Heart right ventricle (tissue), 16 donors: ENCODE measurements at regions not wholly inside any gene's neighbourhood (a gene's known extent, or its start where the extent isn't known, plus 50 kb on each side); places are given as distances from the start of the nearest gene placed in this dataset.

Experiments used
- ATAC-seq, 8 donors: fragments of 200-7000 bp; cut with Tn5 transposase; one replicate each; pipeline ENCODE4 v1.9.1; 2020; ENCODE audit warnings: mild to moderate bottlenecking in 8 of 8, moderate library complexity in 8 of 8, moderate number of reproducible peaks in 1 of 8
- DNase-seq, 2 donors: peaks; one replicate each; pipeline ENCODE4 v3.0.0-alpha.2; 2020
- H3K27ac ChIP-seq, 10 donors: fragments of 200-600 bp; sonication (generic) in 2 of 10; one replicate each; pipeline versions ENCODE4 v1.5.0 to v1.8.0; 2020 to 2022; ENCODE audit warnings: mild to moderate bottlenecking in 3 of 10
- H3K27me3 ChIP-seq, 7 donors: fragments of 200-600 bp; one replicate each; pipeline ENCODE4 v1.8.0; 2021 to 2022; ENCODE audit warnings: mild to moderate bottlenecking in 2 of 7
- H3K36me3 ChIP-seq, 9 donors: fragments of 200-600 bp; sonication (generic) in 1 of 9; one replicate each; pipeline versions ENCODE4 v1.5.0 to v1.8.0; 2020 to 2022; ENCODE audit warnings: mild to moderate bottlenecking in 2 of 9
- H3K4me1 ChIP-seq, 9 donors: fragments of 200-600 bp; sonication (generic) in 1 of 9; one replicate each; pipeline versions ENCODE4 v1.5.0 to v1.8.0; 2020 to 2022; ENCODE audit warnings: mild to moderate bottlenecking in 4 of 9
- H3K4me3 ChIP-seq, 10 donors: fragments of 200-600 bp; sonication (generic) in 2 of 10; one replicate each; pipeline versions ENCODE4 v1.5.0 to v1.8.0; 2020 to 2022; ENCODE audit warnings: mild to moderate bottlenecking in 7 of 10, moderate library complexity in 2 of 10
- H3K9me3 ChIP-seq, 11 donors: fragments of 200-600 bp in 10 of 11; sonication (generic) in 2 of 11; one replicate each; pipeline versions ENCODE4 v1.5.0 to v1.8.0; 2013 to 2022; ENCODE audit warnings: mild to moderate bottlenecking in 2 of 11, control low read depth in 1 of 11, moderate library complexity in 1 of 11
- whole genome bisulfite sequencing, 2 donors: extraction: QIAGEN DNeasy Blood & Tissue Kit; methylation state at CpG; one replicate each; pipeline ENCODE4 v1.1.7; 2013; ENCODE audit warnings: inconsistent platforms in 1 of 2; 5-methylcytosine and 5-hydroxymethylcytosine counted together
- intact Hi-C, 10 donors: fragments of 100-400 bp; cut with DNase I; formaldehyde crosslinking; loops; one replicate each; pipeline versions ENCODE4 v1.11.1 to v1.14.2; 2022
- TF ChIP-seq, protein P1 (sequence below), 9 donors: fragments of 200-600 bp; sonication (generic) in 2 of 9; IDR thresholded peaks; one replicate each; pipeline versions ENCODE4 v1.5.0 to v1.8.0; 2021 to 2022; ENCODE audit warnings: antibody characterized with exemption in 9 of 9, mild to moderate bottlenecking in 5 of 9, moderate library complexity in 1 of 9
- donor health status: Arrhythmogenic right ventricular cardiomyopathy.
- donor health status: ischemic (EF 13 %, LVEDD 7.1; RV severe dilation, severe dysfunction).
- donor health status: healthy with polysubstance abuse.
- donor health status: DM: no; HTN: yes; CAD: no.
- donor health status: DM: no; HTN: no; CAD: no.
- donor health status: ischemic (EF 25% LVEDD 6.9; RV normal size, moderate dysfunction).
- donor health status: ischemic (EF 25% LVEDD 5.7; RV mildly dilated, moderate dysfunction).
- donor health status: healthy.
- donor health status: DM: yes; HTN: yes; CAD: no.
- donor health status: Ischemic cardiomyopathy.
- donor health status: ischemic (EF 35%, LVEDD 5.7; RV mildly dilated, moderate dysfunction).
- donor health status: nonischemic (EF 11% LVEDD 7.7; RV severe dilation, severe dysfunction).
- donor health status: DM: yes; HTN: yes; CAD: no.
- donor health status: PGD.
- donor health status: ischemic (EF 29% LVEDD 5.4; RV normal size, mild dysfunction).
- donor health status: nonischemic (EF 23%, LVEDD 6.1; RV moderate dilation, normal function).

DNA sequence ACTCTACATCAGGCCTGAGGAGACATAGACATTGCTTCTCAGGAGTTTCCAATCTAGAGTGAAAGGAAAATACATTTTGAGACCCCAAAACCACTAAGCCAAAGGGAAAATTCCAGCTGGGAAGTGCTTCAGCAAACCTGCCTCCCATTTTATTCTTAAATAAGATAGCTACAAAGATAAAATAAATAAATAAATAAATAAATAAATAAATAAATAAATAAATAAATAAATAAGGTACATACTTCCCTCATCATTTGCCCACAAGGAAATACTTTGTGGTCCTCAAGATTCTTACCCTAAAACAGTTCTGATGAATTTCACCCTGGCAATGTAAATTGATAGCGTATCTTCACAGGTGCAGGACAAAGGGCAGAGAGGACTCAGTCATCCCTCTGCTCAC, 474.0 kb upstream of the ROBO1 start:
- no peak for ATAC-seq
- Histone ChIP-seq H3K9me3 (peaks cover 0 to 5% (median 0%) of the 10 kb centered on the region in 11 donors), H3K27me3 (no peaks in the 10 kb centered on the region), H3K27ac (no peak overlapping the region), H3K4me1 (no peaks in the 10 kb centered on the region), H3K4me3 (no peak overlapping the region), H3K36me3 (no peaks in the 10 kb centered on the region)
- 95 to 96% methylated on average over 1 of the region's 1 CpG for WGBS, 2 donors
- TF ChIP-seq, protein P1, sequence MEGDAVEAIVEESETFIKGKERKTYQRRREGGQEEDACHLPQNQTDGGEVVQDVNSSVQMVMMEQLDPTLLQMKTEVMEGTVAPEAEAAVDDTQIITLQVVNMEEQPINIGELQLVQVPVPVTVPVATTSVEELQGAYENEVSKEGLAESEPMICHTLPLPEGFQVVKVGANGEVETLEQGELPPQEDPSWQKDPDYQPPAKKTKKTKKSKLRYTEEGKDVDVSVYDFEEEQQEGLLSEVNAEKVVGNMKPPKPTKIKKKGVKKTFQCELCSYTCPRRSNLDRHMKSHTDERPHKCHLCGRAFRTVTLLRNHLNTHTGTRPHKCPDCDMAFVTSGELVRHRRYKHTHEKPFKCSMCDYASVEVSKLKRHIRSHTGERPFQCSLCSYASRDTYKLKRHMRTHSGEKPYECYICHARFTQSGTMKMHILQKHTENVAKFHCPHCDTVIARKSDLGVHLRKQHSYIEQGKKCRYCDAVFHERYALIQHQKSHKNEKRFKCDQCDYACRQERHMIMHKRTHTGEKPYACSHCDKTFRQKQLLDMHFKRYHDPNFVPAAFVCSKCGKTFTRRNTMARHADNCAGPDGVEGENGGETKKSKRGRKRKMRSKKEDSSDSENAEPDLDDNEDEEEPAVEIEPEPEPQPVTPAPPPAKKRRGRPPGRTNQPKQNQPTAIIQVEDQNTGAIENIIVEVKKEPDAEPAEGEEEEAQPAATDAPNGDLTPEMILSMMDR (IDR thresholded peaks at IDR 0.05) = no peak
- intact Hi-C loops = no loop called here
- no peak for DNase-seq

- Histone ChIP-seq H3K27ac (no peak overlapping the region), H3K4me3 (no peak overlapping the region), H3K27me3 (no peaks in the 10 kb centered on the region), H3K36me3 (no peaks in the 10 kb centered on the region), H3K9me3 (peaks cover 0 to 3% (median 0%) of the 10 kb centered on the region in 11 donors), H3K4me1 (no peaks in the 10 kb centered on the region)
- ATAC-seq = no peak
- TF ChIP-seq, protein P1 (IDR thresholded peaks at IDR 0.05) = no peak
- DNase-seq = no peak
- WGBS, 2 donors = 67 to 74% methylated on average over 3 of the region's 3 CpGs
- intact Hi-C loops = no loop called here
These were observed 471.5 kb upstream of the ROBO1 start for GRCh38 chr3:80239301-80239700.

GRCh38 chr3:80238606-80239005, 470.8 kb upstream of the ROBO1 start:
- Histone ChIP-seq H3K9me3 (peaks cover 0 to 3% (median 0%) of the 10 kb centered on the region in 11 donors), H3K36me3 (no peaks in the 10 kb centered on the region), H3K4me1 (no peaks in the 10 kb centered on the region), H3K27me3 (no peaks in the 10 kb centered on the region), H3K27ac (no peak overlapping the region), H3K4me3 (no peak overlapping the region)
- DNase-seq (no peak), ATAC-seq (no peak)
- 46 to 50% methylated on average over 1 of the region's 1 CpG for WGBS, 2 donors
- intact Hi-C loops = no loop called here
- TF ChIP-seq, protein P1 (IDR thresholded peaks at IDR 0.05) = no peak

- Histone ChIP-seq H3K36me3 (no peaks in the 10 kb centered on the region), H3K4me3 (no peak overlapping the region), H3K9me3 (peaks cover 0 to 3% (median 0%) of the 10 kb centered on the region in 11 donors), H3K27ac (no peak overlapping the region), H3K4me1 (no peaks in the 10 kb centered on the region), H3K27me3 (no peaks in the 10 kb centered on the region)
- intact Hi-C loops = no loop called here
- DNase-seq (no peak), ATAC-seq (no peak)
- TF ChIP-seq, protein P1 (IDR thresholded peaks at IDR 0.05) = no peak
These were observed 470.4 kb upstream of the ROBO1 start for GRCh38 chr3:80238152-80238551.

- Histone ChIP-seq H3K4me3 (no peak overlapping the region), H3K4me1 (no peaks in the 10 kb centered on the region), H3K9me3 (peaks cover 0 to 3% (median 0%) of the 10 kb centered on the region in 11 donors), H3K27me3 (no peaks in the 10 kb centered on the region), H3K36me3 (no peaks in the 10 kb centered on the region), H3K27ac (no peak overlapping the region)
- TF ChIP-seq, protein P1 (IDR thresholded peaks at IDR 0.05) = no peak
- WGBS, 2 donors = 77 to 80% methylated on average over 3 of the region's 3 CpGs
- DNase-seq (no peak), ATAC-seq (no peak)
- intact Hi-C loops = no loop called here
These were observed 466.9 kb upstream of the ROBO1 start for GRCh38 chr3:80234706-80235105.
